ENCODE measurements at regions not wholly inside any gene's neighbourhood (a gene's known extent, or its start where the extent isn't known, plus 50 kb on each side); places are given as distances from the start of the nearest gene placed in this dataset.

GRCh38 chr2:120425014-120425413 is 79.1 kb downstream of the INHBB start:
- no peak for DNase-seq (ENCODE audit: low read depth in 2 of 2)

- no peak for DNase-seq (ENCODE audit: low read depth in 2 of 2)
Observed at GRCh38 chr2:120428748-120429147, 82.8 kb downstream of the INHBB start.

GRCh38 chr2:120429586-120430500 is 83.9 kb downstream of the INHBB start:
- no peak for DNase-seq (ENCODE audit: low read depth in 2 of 2)

GRCh38 chr2:120430501-120430830 is 84.5 kb downstream of the INHBB start:
- no peak for DNase-seq (ENCODE audit: low read depth in 2 of 2)

DNA sequence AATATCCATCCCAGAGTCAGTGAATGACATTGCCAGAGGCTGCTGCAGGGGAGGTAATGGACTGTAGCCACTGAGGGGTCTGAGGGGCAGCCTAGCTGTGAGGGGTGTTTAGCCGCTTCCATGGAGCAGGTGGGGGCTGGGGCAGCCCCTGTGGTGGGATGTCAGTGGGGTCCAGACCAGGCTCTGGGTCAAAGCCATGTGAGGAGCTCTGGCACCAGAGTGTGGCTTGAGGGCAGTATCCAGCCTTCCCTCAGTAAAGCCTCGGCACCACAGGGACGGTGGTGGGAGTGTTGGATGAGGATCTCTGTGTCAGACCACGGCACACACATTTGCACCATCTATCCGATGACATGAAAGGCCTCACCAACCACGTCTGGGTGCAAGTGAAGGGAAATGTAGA is 85.0 kb downstream of the INHBB start:
- DNase-seq (ENCODE audit: low read depth in 2 of 2): no peak

DNA sequence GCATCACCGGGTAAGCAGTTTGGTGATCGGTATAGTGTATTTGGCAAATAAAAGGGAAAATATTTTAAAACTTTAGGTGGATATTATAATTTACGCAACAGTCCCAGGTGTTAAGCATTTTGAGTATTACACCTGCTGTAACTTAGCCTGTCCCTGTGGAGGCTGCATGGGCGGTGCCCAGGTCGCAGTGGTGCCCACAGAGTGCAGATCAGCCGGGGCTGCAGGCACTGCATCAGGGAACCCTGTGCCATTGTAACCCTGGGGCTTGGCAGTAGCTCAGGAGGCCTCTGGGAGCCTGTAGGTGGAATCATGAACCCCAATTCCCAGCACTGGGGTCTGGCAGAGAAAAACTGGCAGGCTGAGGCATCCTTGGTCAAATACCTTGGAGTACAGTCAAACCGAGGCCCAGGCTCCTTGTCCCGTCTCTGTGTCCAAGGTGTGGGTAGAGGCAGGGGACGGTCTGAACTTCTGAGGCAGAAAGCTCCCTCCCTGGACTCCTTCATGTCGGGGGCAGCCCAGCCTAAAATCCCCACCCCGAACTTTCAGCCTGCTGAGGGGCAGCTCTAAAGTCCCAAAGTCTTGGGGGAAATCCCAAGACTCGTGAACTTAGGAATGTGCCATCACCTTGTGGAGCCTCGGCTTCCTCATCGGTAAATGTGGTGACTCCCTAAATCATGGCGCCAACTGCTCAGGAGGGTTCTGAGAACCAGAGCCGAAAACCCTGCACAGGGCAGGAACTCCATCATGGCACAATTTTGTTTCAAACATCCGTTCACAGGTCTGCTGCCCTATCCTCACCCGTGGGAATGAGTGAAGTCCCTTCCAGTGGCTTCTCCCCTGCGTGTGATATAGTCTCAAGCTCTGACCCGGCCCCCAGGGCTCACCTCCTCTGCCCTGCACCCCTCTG is 85.7 kb downstream of the INHBB start:
- DNase-seq (ENCODE audit: low read depth in 2 of 2): no peak

GRCh38 chr2:120432293-120432975 is 86.5 kb downstream of the INHBB start:
- no peak for DNase-seq (ENCODE audit: low read depth in 2 of 2)

DNA sequence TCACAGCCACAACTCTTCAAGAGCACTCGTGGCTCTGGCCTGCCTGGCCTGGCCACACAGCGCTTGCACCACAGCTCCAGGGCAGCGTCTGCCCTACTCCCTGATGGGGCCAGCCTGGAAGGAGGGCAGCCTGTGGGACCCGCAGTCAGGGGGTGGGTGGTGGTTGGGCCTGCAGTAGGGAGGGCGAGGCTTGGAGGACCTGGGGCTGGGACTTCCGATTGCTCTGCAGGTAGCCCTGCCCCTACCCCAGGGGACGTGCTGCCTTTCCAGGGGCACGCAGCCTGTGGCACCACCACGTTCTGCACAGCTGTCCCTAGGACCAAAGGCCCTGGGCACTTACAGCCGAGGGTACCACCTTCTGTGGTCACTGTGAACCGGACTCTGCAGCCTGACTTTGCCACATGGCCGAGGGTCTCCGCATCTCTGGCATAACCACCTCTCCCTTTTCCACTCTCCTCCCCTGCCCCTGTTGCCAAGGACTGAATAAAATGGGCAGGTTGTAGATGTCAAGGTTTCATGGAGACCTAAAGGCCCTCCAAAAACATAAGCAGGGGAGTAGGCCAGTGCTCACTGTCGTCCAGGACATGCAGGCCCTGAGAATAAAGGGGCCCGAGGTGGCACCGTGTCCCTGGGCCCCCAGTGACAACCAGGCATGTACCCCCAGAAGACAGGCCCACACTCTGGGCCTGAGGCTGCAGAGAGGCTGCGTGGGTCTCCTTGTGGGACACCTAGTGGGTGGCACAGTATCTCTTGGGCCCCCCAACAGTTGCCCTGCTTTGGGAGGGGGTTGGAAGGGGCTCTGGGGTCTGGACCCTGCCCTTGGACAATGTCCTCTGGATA is 87.3 kb downstream of the INHBB start:
- DNase-seq (ENCODE audit: low read depth in 2 of 2): no peak

DNA sequence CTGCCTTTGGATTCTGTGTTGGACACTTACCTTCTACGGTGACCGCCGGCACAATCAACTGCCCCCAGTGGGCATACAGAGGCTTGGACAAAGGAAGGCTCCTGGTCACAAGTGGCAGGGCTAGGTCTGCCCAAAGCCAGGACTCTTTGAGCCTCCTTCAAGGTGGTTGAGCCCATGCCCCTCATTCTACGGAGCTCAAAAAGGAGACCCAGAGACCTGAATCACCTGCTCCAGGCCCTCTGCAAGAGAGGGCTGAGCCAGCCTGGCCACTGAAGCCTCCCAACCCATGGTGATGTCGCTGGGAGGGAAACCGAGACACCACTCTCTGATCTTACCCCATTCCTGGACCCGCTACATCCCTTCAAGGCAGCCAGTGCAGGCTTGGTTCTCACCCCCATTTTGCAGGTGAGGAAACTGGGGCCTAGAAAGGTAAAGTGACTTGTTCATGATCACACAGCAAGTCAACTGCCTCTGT is 87.9 kb downstream of the INHBB start:
- no peak for DNase-seq (ENCODE audit: low read depth in 2 of 2)

DNA sequence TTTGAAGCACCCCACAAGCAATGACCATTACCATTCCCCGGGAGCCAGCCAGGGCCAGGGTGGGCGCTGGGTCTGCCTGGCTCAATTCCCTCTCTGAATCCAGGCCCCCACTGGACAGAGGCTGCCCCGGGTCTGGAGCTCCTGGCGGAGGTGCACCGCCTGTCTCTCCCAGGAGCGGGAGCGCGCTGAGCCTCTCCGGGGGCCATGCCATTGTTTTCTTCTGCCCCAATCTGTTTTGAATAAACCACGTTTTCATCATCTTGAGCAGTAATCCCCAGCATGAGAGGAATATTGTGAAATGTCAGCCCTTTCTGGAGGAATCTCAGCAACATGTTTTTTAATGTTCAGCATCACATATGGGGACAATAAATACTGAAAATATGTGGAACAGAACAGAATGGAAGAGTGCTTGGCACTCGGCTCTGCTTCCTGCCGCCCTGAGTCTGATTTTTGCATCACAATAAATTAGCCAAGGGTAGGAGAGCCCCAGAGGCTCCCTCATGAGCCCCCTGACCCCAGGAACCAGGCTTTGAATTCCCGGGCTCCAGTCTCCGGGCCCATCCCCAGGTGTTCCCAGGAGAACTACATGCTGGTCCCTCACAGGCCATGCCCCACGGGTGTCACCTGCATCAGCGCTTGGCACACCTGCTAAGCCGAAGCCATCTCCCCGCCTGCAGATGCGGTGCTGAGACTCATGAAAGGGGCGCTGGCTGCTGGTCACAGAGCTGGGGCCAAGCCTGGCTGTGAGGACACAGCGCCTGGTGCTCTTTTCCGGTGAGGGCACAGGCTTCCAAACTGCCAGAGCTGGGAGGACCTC is 88.8 kb downstream of the INHBB start:
- no peak for DNase-seq (ENCODE audit: low read depth in 2 of 2)

GRCh38 chr2:120435671-120436459 is 89.9 kb downstream of the INHBB start:
- no peak for DNase-seq (ENCODE audit: low read depth in 2 of 2)

- DNase-seq (ENCODE audit: low read depth in 2 of 2): no peak
Observed at GRCh38 chr2:120436460-120436739, 90.5 kb downstream of the INHBB start.

GRCh38 chr2:120436885-120437603 is 91.1 kb downstream of the INHBB start:
- peak in 1 of 2 donors; percentile 15 for DNase-seq (ENCODE audit: low read depth in 2 of 2)

GRCh38 chr2:120437604-120438000 is 91.7 kb downstream of the INHBB start:
- no peak for DNase-seq (ENCODE audit: low read depth in 2 of 2)

DNA sequence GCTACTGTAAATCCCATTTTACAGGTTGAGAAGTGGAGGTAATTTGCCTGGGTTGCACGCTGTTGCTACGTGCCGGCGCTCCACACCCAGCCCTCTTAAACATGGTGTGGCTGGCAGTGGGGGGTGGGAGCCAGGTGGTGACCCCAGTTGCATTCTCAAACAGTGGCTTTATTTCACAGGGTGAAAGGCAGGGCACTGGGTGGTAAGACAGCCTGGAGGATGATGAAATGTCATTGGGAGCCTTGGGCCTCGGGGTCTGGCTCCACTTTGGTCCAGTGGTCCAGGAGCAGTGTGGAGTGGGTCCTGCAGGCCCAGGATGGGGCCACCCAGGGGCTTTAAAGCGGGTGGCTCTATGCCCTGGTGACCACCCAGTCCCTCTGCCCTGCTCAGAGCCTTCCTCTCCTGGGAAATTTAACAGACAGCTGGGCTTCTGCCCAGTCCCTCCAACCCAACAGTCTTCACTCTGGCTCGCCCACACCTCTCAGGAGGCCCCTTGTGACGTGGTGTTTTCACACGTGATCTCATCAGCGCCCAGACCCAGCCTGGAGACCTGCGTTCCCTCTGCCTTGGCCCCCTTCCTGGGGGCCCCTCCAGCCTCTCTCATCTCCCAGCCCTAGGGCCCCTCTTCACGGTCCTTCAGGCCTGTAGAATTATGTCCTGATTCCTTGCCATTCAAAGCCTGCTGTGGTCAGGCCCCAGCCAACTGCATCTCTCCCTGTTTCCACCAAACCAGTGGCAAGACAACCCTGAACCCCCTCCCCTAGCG is 92.5 kb downstream of the INHBB start:
- no peak for DNase-seq (ENCODE audit: low read depth in 2 of 2)

GRCh38 chr2:120439067-120439368 is 93.1 kb downstream of the INHBB start:
- DNase-seq (ENCODE audit: low read depth in 2 of 2): no peak

DNA sequence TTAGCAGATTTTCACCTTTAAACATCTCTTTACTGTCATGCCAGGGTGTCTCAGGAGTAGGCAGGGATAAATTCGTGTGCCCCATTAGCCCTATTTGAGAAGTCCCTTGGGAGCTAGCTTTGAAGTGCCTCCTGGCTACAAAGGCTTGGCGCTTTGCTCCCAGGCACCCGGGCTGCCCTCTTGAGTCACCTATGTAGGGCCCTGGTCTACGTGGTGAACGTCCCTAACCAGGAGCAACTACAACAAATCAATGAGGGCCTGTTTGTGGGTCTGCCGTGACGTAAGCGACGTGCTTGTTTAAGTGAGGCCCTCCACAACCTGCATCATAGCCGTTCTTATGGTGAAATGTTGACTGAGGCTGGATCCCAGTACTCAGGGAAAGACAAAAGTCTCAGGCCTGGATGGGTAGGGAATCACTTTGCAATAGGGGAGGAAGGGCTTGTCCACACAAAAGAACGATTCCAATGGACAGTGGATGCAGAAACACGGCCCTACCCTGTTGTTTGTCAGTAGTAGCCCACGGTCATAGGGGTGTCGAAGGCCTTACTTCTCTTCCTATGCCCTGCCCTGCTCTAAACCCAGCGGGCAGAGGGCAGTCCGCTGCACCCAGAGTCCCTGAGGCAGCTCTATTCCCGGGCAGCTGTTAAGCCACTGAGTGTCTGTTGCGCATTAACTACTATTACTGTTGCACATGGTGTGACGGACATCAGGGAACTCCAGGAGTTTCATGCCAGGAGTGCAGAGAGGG is 93.9 kb downstream of the INHBB start:
- DNase-seq (ENCODE audit: low read depth in 2 of 2): no peak

All from stimulated activated CD8-positive, alpha-beta memory T cell treated with anti-CD3 and anti-CD28 coated beads, Interleukin-2, amount 100 ng/mL, for 48 hours (primary cell).